Ovary (tissue), 3 donors: ENCODE measurements at regions not wholly inside any gene's neighbourhood (a gene's known extent, or its start where the extent isn't known, plus 50 kb on each side); places are given as distances from the start of the nearest gene placed in this dataset.

Experiments used
- EP300 ChIP-seq: sonication (generic); formaldehyde crosslinking; IDR thresholded peaks from one replicate; pipeline ENCODE4 v1.6.1; 2017; ENCODE audit warnings: antibody characterized with exemption
- POLR2A ChIP-seq: fragments of 450-650 bp; IDR thresholded peaks from one replicate; pipeline ENCODE4 v1.6.1; 2017; ENCODE audit warnings: antibody characterized with exemption, mild to moderate bottlenecking, moderate library complexity
- TF ChIP-seq, protein P1 (sequence below), 3 donors: fragments of 450-650 bp in 2 of 3; fragments of 200-600 bp in 1 of 3; IDR thresholded peaks; one replicate each; pipeline versions ENCODE4 v1.5.1 to v1.8.0; 2016 to 2022; ENCODE audit warnings: antibody characterized with exemption in 3 of 3, mild to moderate bottlenecking in 1 of 3
- donor health status: DM: no; HTN: no; CAD: no.

DNA sequence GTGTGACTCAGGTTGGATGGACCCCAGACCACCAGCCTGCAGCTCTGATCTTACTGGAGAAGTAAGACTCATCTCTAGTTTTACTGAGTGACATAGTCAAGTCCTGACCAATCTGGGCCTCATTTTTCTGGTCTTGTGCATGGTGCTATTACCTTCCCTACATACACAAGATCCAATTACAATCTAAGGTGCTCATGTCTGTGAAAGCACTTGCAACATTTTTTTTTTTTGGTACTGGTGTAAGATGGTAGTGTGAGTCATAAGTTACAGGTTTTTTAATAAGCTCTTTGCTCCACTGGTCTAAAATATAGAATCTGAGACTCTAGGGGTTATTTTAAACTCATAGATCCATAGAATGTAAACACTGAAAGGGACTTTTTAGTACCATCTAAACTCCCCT, 117.3 kb upstream of the EFEMP1 start:
- no peak for TF ChIP-seq POLR2A
- TF ChIP-seq, protein P1, sequence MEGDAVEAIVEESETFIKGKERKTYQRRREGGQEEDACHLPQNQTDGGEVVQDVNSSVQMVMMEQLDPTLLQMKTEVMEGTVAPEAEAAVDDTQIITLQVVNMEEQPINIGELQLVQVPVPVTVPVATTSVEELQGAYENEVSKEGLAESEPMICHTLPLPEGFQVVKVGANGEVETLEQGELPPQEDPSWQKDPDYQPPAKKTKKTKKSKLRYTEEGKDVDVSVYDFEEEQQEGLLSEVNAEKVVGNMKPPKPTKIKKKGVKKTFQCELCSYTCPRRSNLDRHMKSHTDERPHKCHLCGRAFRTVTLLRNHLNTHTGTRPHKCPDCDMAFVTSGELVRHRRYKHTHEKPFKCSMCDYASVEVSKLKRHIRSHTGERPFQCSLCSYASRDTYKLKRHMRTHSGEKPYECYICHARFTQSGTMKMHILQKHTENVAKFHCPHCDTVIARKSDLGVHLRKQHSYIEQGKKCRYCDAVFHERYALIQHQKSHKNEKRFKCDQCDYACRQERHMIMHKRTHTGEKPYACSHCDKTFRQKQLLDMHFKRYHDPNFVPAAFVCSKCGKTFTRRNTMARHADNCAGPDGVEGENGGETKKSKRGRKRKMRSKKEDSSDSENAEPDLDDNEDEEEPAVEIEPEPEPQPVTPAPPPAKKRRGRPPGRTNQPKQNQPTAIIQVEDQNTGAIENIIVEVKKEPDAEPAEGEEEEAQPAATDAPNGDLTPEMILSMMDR (IDR thresholded peaks at IDR 0.05) = no peak
- TF ChIP-seq EP300 = no peak
